ENCODE measurements at regions not wholly inside any gene's neighbourhood (a gene's known extent, or its start where the extent isn't known, plus 50 kb on each side); places are given as distances from the start of the nearest gene placed in this dataset.

DNA sequence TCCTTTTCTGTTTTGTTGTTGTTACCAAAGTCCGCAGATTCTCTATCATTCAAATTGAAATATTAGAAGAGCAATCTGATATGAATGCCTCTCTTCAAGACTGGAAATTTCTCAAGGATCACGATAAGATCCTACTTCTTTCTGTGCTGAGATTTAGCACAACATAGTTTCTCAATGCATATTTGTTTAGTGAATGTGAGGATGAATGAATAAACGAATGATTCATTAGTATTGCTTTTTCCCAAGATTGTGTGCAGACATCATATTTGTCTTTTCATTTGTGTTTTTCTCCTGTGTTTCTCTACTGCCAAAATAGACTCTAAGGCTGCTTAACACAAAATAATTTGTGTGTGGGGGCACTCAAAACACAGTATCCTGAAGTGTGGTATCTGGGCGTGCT lies 862.7 kb upstream of the MAP3K7 start:
- Histone ChIP-seq H3K18ac (ENCODE audit: extremely low read depth, low read length) (no peak overlapping the region), H3K56ac (replicated peaks; ENCODE audit: insufficient read length, low read depth, low read length) (no peak overlapping the region), H3K4ac (replicated peaks; ENCODE audit: insufficient read length, low read depth, low read length) (no peak overlapping the region), H3K27ac (ENCODE audit: low read depth, low read length) (no peak overlapping the region), H4K8ac (ENCODE audit: extremely low read depth, insufficient read depth, low read length) (no peak overlapping the region), H3K4me2 (ENCODE audit: insufficient read depth in 1 of 2, low read depth in 2 of 2, low read length in 2 of 2) (no peak overlapping the region), H3K23ac (ENCODE audit: insufficient read length) (no peak overlapping the region), H4K5ac (ENCODE audit: insufficient read length, low read depth, low read length) (no peak overlapping the region), H4K20me1 (replicated peaks in 1 of 2; ENCODE audit: control insufficient read depth in 1 of 2, insufficient read depth in 2 of 2, low read length in 2 of 2) (no peaks in the 10 kb centered on the region), H3K9ac (replicated peaks in 1 of 4; ENCODE audit: extremely low read depth in 1 of 4, low read depth in 3 of 4, low read length in 3 of 4) (no peak overlapping the region), H3K36me3 (ENCODE audit: control insufficient read depth in 2 of 4, insufficient read depth in 4 of 4, low read length in 3 of 4) (no peaks in the 10 kb centered on the region), H2BK5ac (ENCODE audit: low read depth, low read length) (no peak overlapping the region), H3K14ac (ENCODE audit: insufficient read length) (no peak overlapping the region), H3K4me3 (ENCODE audit: extremely low read depth in 1 of 4, insufficient read depth in 2 of 4, low read depth in 3 of 4, low read length in 4 of 4) (no peak overlapping the region), H3K23me2 (ENCODE audit: low read depth, low read length) (no peaks in the 10 kb centered on the region), H2AK5ac (ENCODE audit: low read depth, low read length) (no peak overlapping the region), H3K79me2 (ENCODE audit: control insufficient read depth in 1 of 2, insufficient read depth in 2 of 2, low read length in 2 of 2) (no peaks in the 10 kb centered on the region), H2BK12ac (ENCODE audit: low read depth, low read length) (no peak overlapping the region), H3K27me3 (replicated peaks in 1 of 4; ENCODE audit: control insufficient read depth in 3 of 4, extremely low read depth in 1 of 4, insufficient read depth in 3 of 4, low read length in 3 of 4) (no peaks in the 10 kb centered on the region), H2BK120ac (replicated peaks; ENCODE audit: low read depth, low read length) (no peak overlapping the region), H3K79me1 (ENCODE audit: low read depth, low read length) (no peaks in the 10 kb centered on the region), H4K91ac (replicated peaks; ENCODE audit: insufficient read length, low read length) (no peak overlapping the region), H3K4me1 (replicated peaks in 1 of 4; ENCODE audit: control insufficient read depth in 3 of 4, insufficient read depth in 4 of 4, low read length in 3 of 4) (no peaks in the 10 kb centered on the region), H2BK15ac (ENCODE audit: low read length) (no peak overlapping the region), H2BK20ac (ENCODE audit: low read length) (no peak overlapping the region), H2AFZ (ENCODE audit: low read length) (no peak overlapping the region), H3K9me3 (ENCODE audit: insufficient read depth in 2 of 2, low read depth in 1 of 2, low read length in 1 of 2) (no peaks in the 10 kb centered on the region)
- 94% methylated on average over 4 of the region's 4 CpGs; no CpG with 5 or more reads in 1 of the 2 experiments for WGBS, 2 experiments (ENCODE audit: extremely low coverage in 1 of 2, insufficient coverage in 1 of 2, insufficient read length in 1 of 2, insufficient replicate concordance in 2 of 2, low coverage in 1 of 2, low lambda C conversion rate in 2 of 2, missing lambda C conversion rate in 1 of 2)
- DNase-seq (ENCODE audit: low read depth in 1 of 2, low spot score in 2 of 2) (no peak), FAIRE-seq (no peak)
- ChIA-PET POLR2A (ENCODE audit: partially characterized antibody) (no interaction called here), CTCF (ENCODE audit: partially characterized antibody) (no interaction called here)
- TF ChIP-seq BCL11A (IDR thresholded peaks at IDR 0.05; ENCODE audit: low read depth in 2 of 2, low read length in 2 of 2), result no peak

Measured in H1 (cell line).